ENCODE measurements at regions not wholly inside any gene's neighbourhood (a gene's known extent, or its start where the extent isn't known, plus 50 kb on each side); places are given as distances from the start of the nearest gene placed in this dataset.

- no TSS peak for BruUV-seq (replicated peaks)
- Histone ChIP-seq H3K27me3 (ENCODE audit: insufficient read depth, low read depth) (no peaks in the 10 kb centered on the region), H3K4me2 (no peak overlapping the region), H3K36me3 (ENCODE audit: low read depth) (no peaks in the 10 kb centered on the region), H3K27ac (no peak overlapping the region), H3K9me2 (ENCODE audit: insufficient read depth) (no peaks in the 10 kb centered on the region), H3K79me2 (ENCODE audit: low read depth) (no peaks in the 10 kb centered on the region), H3K9me3 (ENCODE audit: insufficient read depth, low read depth) (no peaks in the 10 kb centered on the region), H3K4me3 (no peak overlapping the region), H4K20me1 (ENCODE audit: insufficient read depth) (no peaks in the 10 kb centered on the region), H2AFZ (no peak overlapping the region), H3F3A (ENCODE audit: insufficient read depth, low read depth) (no peaks in the 10 kb centered on the region), H3K4me1 (replicated peaks; ENCODE audit: insufficient read depth) (no peaks in the 10 kb centered on the region)
- intact Hi-C loops (cut with micrococcal nuclease; ENCODE audit: unreplicated experiment): no loop called here
- ChIA-PET CTCF (no interaction called here), POLR2A (ENCODE audit: unreplicated experiment) (no interaction called here)
- DNase-seq: no peak
- TF ChIP-seq, protein P1, sequence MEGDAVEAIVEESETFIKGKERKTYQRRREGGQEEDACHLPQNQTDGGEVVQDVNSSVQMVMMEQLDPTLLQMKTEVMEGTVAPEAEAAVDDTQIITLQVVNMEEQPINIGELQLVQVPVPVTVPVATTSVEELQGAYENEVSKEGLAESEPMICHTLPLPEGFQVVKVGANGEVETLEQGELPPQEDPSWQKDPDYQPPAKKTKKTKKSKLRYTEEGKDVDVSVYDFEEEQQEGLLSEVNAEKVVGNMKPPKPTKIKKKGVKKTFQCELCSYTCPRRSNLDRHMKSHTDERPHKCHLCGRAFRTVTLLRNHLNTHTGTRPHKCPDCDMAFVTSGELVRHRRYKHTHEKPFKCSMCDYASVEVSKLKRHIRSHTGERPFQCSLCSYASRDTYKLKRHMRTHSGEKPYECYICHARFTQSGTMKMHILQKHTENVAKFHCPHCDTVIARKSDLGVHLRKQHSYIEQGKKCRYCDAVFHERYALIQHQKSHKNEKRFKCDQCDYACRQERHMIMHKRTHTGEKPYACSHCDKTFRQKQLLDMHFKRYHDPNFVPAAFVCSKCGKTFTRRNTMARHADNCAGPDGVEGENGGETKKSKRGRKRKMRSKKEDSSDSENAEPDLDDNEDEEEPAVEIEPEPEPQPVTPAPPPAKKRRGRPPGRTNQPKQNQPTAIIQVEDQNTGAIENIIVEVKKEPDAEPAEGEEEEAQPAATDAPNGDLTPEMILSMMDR (conservative IDR thresholded peaks at IDR 0.05): no peak
- no peak for TF ChIP-seq EZH2 (IDR thresholded peaks at IDR 0.05; ENCODE audit: low read depth)
These were observed 63.1 kb downstream of the MTNR1B start for GRCh38 chr11:93032580-93032979.

DNA sequence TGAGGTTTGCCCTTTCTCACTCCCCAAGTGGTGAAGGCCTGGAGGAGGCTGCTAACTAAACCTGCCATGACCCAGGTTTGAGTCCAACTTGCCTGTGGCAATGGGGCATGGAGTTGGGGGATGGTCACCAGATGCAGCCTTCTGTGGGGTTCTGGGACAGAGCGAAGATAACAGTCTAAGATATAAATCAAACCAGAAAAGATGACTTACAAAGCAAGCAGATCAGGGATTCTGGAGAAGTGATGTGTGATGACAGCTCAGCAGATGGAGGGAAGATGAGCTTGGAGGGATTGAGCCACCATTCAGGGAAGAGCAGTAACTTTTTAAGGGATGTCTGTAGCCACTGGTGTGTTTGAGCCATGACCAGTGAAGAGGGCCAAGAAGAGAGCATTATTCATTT is 63.6 kb downstream of the MTNR1B start:
- no TSS peak for BruUV-seq (replicated peaks)
- H3K4me1 ChIP-seq (replicated peaks; ENCODE audit: insufficient read depth): no peaks in the 10 kb centered on the region
- no peaks in the 10 kb centered on the region for H3K36me3 ChIP-seq (ENCODE audit: low read depth)
- TF ChIP-seq, protein P1 (conservative IDR thresholded peaks at IDR 0.05): no peak
- no peak for TF ChIP-seq EZH2 (IDR thresholded peaks at IDR 0.05; ENCODE audit: low read depth)
- no peaks in the 10 kb centered on the region for H3K27me3 ChIP-seq (ENCODE audit: insufficient read depth, low read depth)
- H3K4me2 ChIP-seq: no peak overlapping the region
- intact Hi-C loops (cut with micrococcal nuclease; ENCODE audit: unreplicated experiment): no loop called here
- ChIA-PET POLR2A (ENCODE audit: unreplicated experiment) (no interaction called here), CTCF (no interaction called here)
- no peaks in the 10 kb centered on the region for H3F3A ChIP-seq (ENCODE audit: insufficient read depth, low read depth)
- H3K9me3 ChIP-seq (ENCODE audit: insufficient read depth, low read depth): no peaks in the 10 kb centered on the region
- no peak overlapping the region for H3K27ac ChIP-seq
- no peaks in the 10 kb centered on the region for H4K20me1 ChIP-seq (ENCODE audit: insufficient read depth)
- H2AFZ ChIP-seq: no peak overlapping the region
- no peak for DNase-seq
- H3K79me2 ChIP-seq (ENCODE audit: low read depth): no peaks in the 10 kb centered on the region
- no peaks in the 10 kb centered on the region for H3K9me2 ChIP-seq (ENCODE audit: insufficient read depth)
- no peak overlapping the region for H3K4me3 ChIP-seq

GRCh38 chr11:93034031-93034722 is 64.7 kb downstream of the MTNR1B start:
- no peak for DNase-seq
- no TSS peak for BruUV-seq (replicated peaks)
- Histone ChIP-seq H3F3A (ENCODE audit: insufficient read depth, low read depth) (no peaks in the 10 kb centered on the region), H3K4me1 (replicated peaks; ENCODE audit: insufficient read depth) (no peaks in the 10 kb centered on the region), H3K27me3 (ENCODE audit: insufficient read depth, low read depth) (no peaks in the 10 kb centered on the region), H3K9me2 (ENCODE audit: insufficient read depth) (no peaks in the 10 kb centered on the region), H3K36me3 (ENCODE audit: low read depth) (no peaks in the 10 kb centered on the region), H3K79me2 (ENCODE audit: low read depth) (no peaks in the 10 kb centered on the region), H3K9me3 (ENCODE audit: insufficient read depth, low read depth) (no peaks in the 10 kb centered on the region), H2AFZ (no peak overlapping the region), H3K27ac (no peak overlapping the region), H3K4me3 (no peak overlapping the region), H3K4me2 (no peak overlapping the region), H4K20me1 (ENCODE audit: insufficient read depth) (no peaks in the 10 kb centered on the region)
- TF ChIP-seq, protein P1 (conservative IDR thresholded peaks at IDR 0.05): no peak
- TF ChIP-seq EZH2 (IDR thresholded peaks at IDR 0.05; ENCODE audit: low read depth): no peak
- POLR2A ChIA-PET (ENCODE audit: unreplicated experiment): interaction anchor here (0.6 kb wide), 1 partner anchor 316 kb away, joined by 3 read pairs; no protein-coding TSS in a partner anchor
- CTCF ChIA-PET: no interaction called here
- intact Hi-C loops (cut with micrococcal nuclease; ENCODE audit: unreplicated experiment): no loop called here
